Bronchial epithelial cell (primary cell): ENCODE measurements at regions not wholly inside any gene's neighbourhood (a gene's known extent, or its start where the extent isn't known, plus 50 kb on each side); places are given as distances from the start of the nearest gene placed in this dataset.
"Not testable (repeated sequence)": the region's sequence is repeated elsewhere in the genome, so short reads cannot be mapped to it uniquely, and the experiment has no call there.

Experiments used
- DNase-seq: peaks from one replicate; pipeline ENCODE4 v3.0.0-alpha.2; 2010; ENCODE audit warnings: low read depth
- FAIRE-seq: peaks from 2 replicates; lab custom pipeline; 2011; peaks lifted over from hg19 to GRCh38; lab: Jason Lieb, UNC
- H3K27me3 ChIP-seq: 2 replicates; pipeline ENCODE4 v1.5.1; 2011; ENCODE audit warnings: low read length; ENCODE audit not compliant: control insufficient read depth, insufficient read depth
- H3K36me3 ChIP-seq: 2 replicates; pipeline ENCODE4 v1.5.1; 2011; ENCODE audit warnings: low read length; ENCODE audit not compliant: control insufficient read depth, insufficient read depth
- H3K4me3 ChIP-seq: 2 replicates; pipeline ENCODE4 v1.5.1; 2011; ENCODE audit warnings: mild to moderate bottlenecking, low read depth, low read length, control low read depth
- TF ChIP-seq, protein P1 (sequence below): IDR thresholded peaks from 2 replicates; pipeline ENCODE4 v1.5.1; 2011; ENCODE audit warnings: mild to moderate bottlenecking, moderate library complexity, low read length, control low read depth, inconsistent platforms; ENCODE audit not compliant: insufficient read depth, severe bottlenecking

DNA sequence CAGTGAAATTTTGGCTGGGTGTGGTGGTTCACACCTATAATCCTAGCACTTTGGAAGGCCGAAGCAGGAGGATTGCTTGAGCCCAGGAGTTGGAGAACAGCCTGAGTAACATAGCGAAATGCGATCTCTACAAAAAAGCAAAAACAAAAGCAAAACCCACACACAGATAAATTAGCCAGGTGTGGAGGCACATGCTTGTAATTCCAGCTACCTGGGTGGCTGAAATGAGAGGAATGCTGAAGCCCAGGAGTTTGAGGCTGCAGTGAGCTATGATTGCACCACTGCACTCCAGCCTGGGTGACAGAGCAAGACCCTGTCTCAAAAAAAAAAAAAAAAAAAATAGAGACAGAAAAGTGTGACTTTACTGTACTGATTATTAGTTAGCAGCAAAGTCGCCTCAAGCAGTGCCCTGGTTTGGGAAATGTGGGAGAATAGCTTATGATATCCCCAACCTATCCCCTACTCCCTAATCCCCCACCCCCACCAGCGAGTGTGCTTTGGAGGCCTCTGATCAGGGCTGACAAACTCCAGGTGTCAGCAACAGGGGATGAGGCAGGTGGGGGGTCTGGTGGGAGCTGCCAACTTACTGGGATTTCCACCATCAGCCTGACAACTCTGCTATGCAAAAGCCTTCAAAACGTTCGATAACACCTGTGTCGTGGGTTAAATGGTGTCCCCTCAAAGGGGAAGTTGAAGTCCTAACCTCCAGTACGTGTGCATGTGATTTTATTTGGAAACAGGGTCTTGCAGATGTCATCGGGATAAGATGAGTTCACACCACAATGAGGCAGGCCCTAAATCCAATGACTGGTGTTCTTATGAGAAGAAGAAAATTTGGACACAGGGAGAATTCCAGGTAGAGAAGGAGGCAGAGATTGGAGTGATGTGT is 124.7 kb upstream of the SDK1 start:
- TF ChIP-seq, protein P1, sequence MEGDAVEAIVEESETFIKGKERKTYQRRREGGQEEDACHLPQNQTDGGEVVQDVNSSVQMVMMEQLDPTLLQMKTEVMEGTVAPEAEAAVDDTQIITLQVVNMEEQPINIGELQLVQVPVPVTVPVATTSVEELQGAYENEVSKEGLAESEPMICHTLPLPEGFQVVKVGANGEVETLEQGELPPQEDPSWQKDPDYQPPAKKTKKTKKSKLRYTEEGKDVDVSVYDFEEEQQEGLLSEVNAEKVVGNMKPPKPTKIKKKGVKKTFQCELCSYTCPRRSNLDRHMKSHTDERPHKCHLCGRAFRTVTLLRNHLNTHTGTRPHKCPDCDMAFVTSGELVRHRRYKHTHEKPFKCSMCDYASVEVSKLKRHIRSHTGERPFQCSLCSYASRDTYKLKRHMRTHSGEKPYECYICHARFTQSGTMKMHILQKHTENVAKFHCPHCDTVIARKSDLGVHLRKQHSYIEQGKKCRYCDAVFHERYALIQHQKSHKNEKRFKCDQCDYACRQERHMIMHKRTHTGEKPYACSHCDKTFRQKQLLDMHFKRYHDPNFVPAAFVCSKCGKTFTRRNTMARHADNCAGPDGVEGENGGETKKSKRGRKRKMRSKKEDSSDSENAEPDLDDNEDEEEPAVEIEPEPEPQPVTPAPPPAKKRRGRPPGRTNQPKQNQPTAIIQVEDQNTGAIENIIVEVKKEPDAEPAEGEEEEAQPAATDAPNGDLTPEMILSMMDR: no peak
- FAIRE-seq (no peak), DNase-seq (no peak)
- H3K4me3 ChIP-seq: no peak overlapping the region
- no peaks in the 10 kb centered on the region for H3K27me3 ChIP-seq
- H3K36me3 ChIP-seq: no peaks in the 10 kb centered on the region

DNA sequence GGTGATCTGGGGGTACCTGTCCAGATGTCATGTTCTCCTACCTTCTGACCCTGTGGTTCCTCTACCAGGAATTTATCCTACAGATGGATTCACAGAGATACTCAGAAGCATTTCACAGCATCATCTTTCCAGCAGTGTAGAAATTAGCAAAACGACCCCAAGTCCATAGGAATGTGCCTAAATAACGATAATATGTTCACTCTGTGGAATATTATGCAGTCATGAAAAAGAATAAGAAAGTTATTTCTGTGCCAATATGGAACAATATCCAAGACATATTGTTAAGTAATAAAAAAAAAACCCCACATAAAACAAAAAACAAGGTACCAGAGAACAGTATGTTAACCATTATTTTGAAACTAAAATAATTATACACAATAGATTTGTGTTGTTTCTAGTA is 123.8 kb upstream of the SDK1 start:
- Histone ChIP-seq H3K36me3 (no peaks in the 10 kb centered on the region), H3K4me3 (no peak overlapping the region), H3K27me3 (no peaks in the 10 kb centered on the region)
- DNase-seq: no peak
- TF ChIP-seq, protein P1: no peak
- no peak for FAIRE-seq

DNA sequence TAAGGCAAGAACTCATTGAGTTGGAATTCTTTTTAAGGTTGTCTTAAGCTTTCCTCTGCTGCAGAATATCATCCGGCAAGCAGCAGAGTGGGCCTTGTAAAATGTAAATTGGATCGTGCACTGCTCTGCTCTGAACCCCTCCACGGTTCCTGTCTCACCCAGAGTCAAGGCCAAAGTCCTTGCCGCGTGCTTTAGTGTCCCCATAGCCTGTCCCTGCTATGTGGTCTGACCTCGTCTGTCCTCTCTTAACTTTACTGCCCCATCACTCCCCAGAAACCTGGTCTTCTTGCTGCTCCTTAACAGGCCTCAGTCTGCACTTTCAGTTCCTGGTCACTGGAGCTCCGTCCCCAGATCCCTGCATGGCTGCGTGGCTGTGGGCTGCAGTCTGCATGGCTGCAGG is 121.6 kb upstream of the SDK1 start:
- DNase-seq (no peak), FAIRE-seq (no peak)
- Histone ChIP-seq H3K36me3 (no peaks in the 10 kb centered on the region), H3K27me3 (no peaks in the 10 kb centered on the region), H3K4me3 (no peak overlapping the region)
- TF ChIP-seq, protein P1: no peak

DNA sequence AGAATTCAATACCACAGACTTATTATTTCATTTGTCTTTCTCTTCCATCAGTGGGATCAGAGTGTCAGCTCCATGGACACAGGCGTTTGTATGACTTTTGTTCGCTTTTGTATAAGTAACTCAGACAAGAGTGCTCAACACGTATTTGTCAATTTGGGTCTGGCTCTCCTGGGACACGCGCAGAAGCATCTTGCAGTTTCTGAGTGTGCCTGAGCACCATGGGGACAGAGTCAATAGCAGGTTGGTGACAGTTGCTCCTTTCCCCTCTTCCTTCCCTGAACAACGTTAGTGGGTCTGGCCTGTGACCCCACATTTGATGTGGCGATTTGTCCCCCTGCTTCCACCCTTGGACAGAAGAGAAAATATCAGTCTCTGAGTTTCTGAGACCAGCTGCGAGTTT is 120.4 kb upstream of the SDK1 start:
- TF ChIP-seq, protein P1: no peak
- H3K27me3 ChIP-seq: no peaks in the 10 kb centered on the region

DNA sequence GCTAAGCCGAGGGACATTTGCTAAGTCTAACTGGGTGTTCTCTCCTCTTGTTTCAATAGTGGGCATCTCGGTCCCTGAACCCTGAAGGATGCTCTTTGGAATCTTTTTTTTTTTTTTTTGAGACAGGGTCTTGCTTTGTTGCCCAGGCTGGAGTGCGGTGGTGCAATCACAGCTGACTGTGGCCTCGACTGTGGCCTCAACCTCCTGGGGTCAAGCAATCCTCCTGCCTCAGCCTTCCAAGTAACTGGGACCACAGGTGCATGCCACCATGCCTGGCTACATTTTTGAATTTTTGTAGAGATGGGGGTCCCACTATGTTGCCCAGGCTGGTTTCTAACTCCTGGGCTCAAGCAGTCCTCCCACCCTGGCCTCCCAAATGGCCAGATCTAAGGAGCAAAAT is 119.0 kb upstream of the SDK1 start:
- H3K27me3 ChIP-seq, FAIRE-seq, DNase-seq: not testable (repeated sequence)

More for the DNA sequence above, 120.4 kb upstream of the SDK1 start:
- Histone ChIP-seq H3K36me3 (no peaks in the 10 kb centered on the region), H3K4me3 (no peak overlapping the region)
- no peak for FAIRE-seq
- DNase-seq: no peak

DNA sequence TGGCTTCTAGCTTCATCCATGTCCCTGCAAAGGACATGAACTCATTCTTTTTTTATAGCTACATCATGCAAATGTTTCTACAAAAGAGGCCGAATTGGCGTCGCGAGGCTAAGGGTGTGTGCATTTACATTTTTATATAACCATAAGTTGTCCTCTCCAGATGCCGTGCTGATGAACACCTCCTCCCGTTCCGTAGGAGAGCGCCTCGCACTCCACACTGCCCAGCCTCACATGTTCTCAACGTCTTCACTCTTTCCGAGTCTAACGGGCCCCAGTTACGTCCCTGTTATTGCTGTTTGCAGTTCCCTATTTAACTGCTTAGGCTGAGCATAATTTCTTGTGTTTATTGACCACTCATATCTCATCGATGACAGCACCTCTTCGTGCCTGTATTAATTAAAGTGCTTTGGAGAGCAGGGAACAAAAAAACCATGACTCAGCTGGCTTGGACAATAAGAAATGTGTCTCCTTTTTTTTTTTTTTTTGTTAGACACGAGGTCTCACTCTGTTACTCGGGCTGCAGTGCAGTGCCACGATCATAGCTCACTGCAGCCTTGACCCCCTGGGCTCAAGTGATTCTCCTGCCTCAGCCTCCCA is 113.5 kb upstream of the SDK1 start:
- TF ChIP-seq, protein P1: no peak
- Histone ChIP-seq H3K4me3 (no peak overlapping the region), H3K27me3 (no peaks in the 10 kb centered on the region), H3K36me3 (no peaks in the 10 kb centered on the region)
- no peak for DNase-seq
- FAIRE-seq: no peak

More for the DNA sequence above, 119.0 kb upstream of the SDK1 start:
- H3K36me3 ChIP-seq, H3K4me3 ChIP-seq: not testable (repeated sequence)
